NOMO-1 (cell line): ENCODE measurements at regions not wholly inside any gene's neighbourhood (a gene's known extent, or its start where the extent isn't known, plus 50 kb on each side); places are given as distances from the start of the nearest gene placed in this dataset.

Experiments
- DNase-seq, 2 experiments: peaks; one replicate each; lab custom pipeline; 2025; ENCODE audit not compliant: unreplicated experiment in 2 of 2; lab: John Stamatoyannopoulos, UW

GRCh38 chr11:26777372-26777808 lies 55.5 kb upstream of the SLC5A12 start:
- DNase-seq, result no peak

GRCh38 chr11:26778000-26778757 lies 56.3 kb upstream of the SLC5A12 start:
- DNase-seq, result peak in 1 of 2 experiments; percentile 21

GRCh38 chr11:26779074-26779865 lies 57.4 kb upstream of the SLC5A12 start:
- DNase-seq, result no peak

GRCh38 chr11:26780376-26781085 lies 58.7 kb upstream of the SLC5A12 start:
- DNase-seq, result no peak

- no peak for DNase-seq
Observed at GRCh38 chr11:26782220-26782965, 60.5 kb upstream of the SLC5A12 start.

GRCh38 chr11:26783997-26784396 lies 62.1 kb upstream of the SLC5A12 start:
- no peak for DNase-seq

- DNase-seq, result no peak
Observed at GRCh38 chr11:26790738-26791137, 68.9 kb upstream of the SLC5A12 start.

- DNase-seq, result no peak
Observed at GRCh38 chr11:26792941-26793340, 71.1 kb upstream of the SLC5A12 start.

- no peak for DNase-seq
Observed at GRCh38 chr11:26793487-26793886, 71.6 kb upstream of the SLC5A12 start.

GRCh38 chr11:26801601-26802000 lies 79.7 kb upstream of the SLC5A12 start:
- no peak for DNase-seq

- no peak for DNase-seq
Observed at GRCh38 chr11:26805001-26805400, 83.1 kb upstream of the SLC5A12 start.

GRCh38 chr11:26806219-26806618 lies 84.4 kb upstream of the SLC5A12 start:
- no peak for DNase-seq

GRCh38 chr11:26820739-26821138 lies 98.9 kb upstream of the SLC5A12 start:
- peak in 1 of 2 experiments; percentile 1 for DNase-seq

GRCh38 chr11:26823963-26824362 lies 102.1 kb upstream of the SLC5A12 start:
- DNase-seq, result no peak

GRCh38 chr11:26827567-26828081 lies 105.8 kb upstream of the SLC5A12 start:
- DNase-seq, result no peak

GRCh38 chr11:26828288-26828687 lies 106.4 kb upstream of the SLC5A12 start:
- DNase-seq, result no peak

- DNase-seq, result no peak
Observed at GRCh38 chr11:26830218-26830617, 108.4 kb upstream of the SLC5A12 start.

GRCh38 chr11:26830757-26831156 lies 108.9 kb upstream of the SLC5A12 start:
- DNase-seq, result no peak

GRCh38 chr11:26834601-26835000 lies 112.7 kb upstream of the SLC5A12 start:
- DNase-seq, result no peak

GRCh38 chr11:26835611-26836010 lies 113.8 kb upstream of the SLC5A12 start:
- DNase-seq, result no peak
